H1 (cell line): ENCODE measurements at regions not wholly inside any gene's neighbourhood (a gene's known extent, or its start where the extent isn't known, plus 50 kb on each side); places are given as distances from the start of the nearest gene placed in this dataset.

ENCODE experiments used
- CTCF ChIA-PET: fragments of 300-600 bp; sonication (Branson Sonifier 250); formaldehyde crosslinking; loops from one replicate; lab custom pipeline; 2021; ENCODE audit not compliant: partially characterized antibody; lab: Charles Lee
- POLR2A ChIA-PET: fragments of 300-600 bp; sonication (Branson Sonifier 250); formaldehyde crosslinking; loops from one replicate; lab custom pipeline; 2021; ENCODE audit warnings: inconsistent platforms; ENCODE audit not compliant: partially characterized antibody; lab: Charles Lee
- DNase-seq, 2 experiments: peaks; one replicate each; pipeline versions ENCODE4 v3.0.0 to v3.0.0-alpha.2; 2010 to 2022; ENCODE audit warnings: low spot score in 2 of 2, low read depth in 1 of 2, mixed read lengths in 1 of 2
- FAIRE-seq: peaks from 2 replicates; lab custom pipeline; 2011; peaks lifted over from hg19 to GRCh38; lab: Jason Lieb, UNC
- H2AFZ ChIP-seq: 2 replicates; pipeline ENCODE4 v1.8.1; 2012; ENCODE audit warnings: low read length, inconsistent platforms
- H2AK5ac ChIP-seq: 2 replicates; pipeline ENCODE4 v1.6.1; 2013; ENCODE audit warnings: low read depth, low read length
- H2BK120ac ChIP-seq: replicated peaks from 2 replicates; pipeline ENCODE3; 2013; ENCODE audit warnings: low read depth, low read length, inconsistent platforms
- H2BK12ac ChIP-seq: 2 replicates; pipeline ENCODE4 v1.6.1; 2013; ENCODE audit warnings: low read depth, low read length
- H2BK15ac ChIP-seq: 2 replicates; pipeline ENCODE4 v1.6.1; 2013; ENCODE audit warnings: low read length
- H2BK20ac ChIP-seq: 2 replicates; pipeline ENCODE4 v1.6.1; 2013; ENCODE audit warnings: low read length
- H2BK5ac ChIP-seq: 2 replicates; pipeline ENCODE4 v1.6.1; 2013; ENCODE audit warnings: low read depth, low read length
- H3K14ac ChIP-seq: 2 replicates; pipeline ENCODE4 v1.6.1; 2013; ENCODE audit warnings: inconsistent platforms; ENCODE audit not compliant: insufficient read length
- H3K18ac ChIP-seq: 2 replicates; pipeline ENCODE4 v1.6.1; 2013; ENCODE audit warnings: low read length; ENCODE audit errors: extremely low read depth
- H3K23ac ChIP-seq: 2 replicates; pipeline ENCODE4 v1.6.1; 2013; ENCODE audit warnings: inconsistent platforms; ENCODE audit not compliant: insufficient read length
- H3K23me2 ChIP-seq: 2 replicates; pipeline ENCODE4 v1.6.1; 2013; ENCODE audit warnings: low read depth, low read length
- H3K27ac ChIP-seq: 2 replicates; pipeline ENCODE4 v1.6.1; 2011; ENCODE audit warnings: low read depth, low read length, inconsistent platforms
- H3K27me3 ChIP-seq, 4 experiments: replicated peaks in 1 of 4; 1 replicate in 1 of 4; 2 replicates in 3 of 4; pipeline versions ENCODE4 v1.6.1 to v1.8.1; 2011 to 2013; ENCODE audit warnings: low read length in 3 of 4, mild to moderate bottlenecking in 3 of 4, inconsistent platforms in 2 of 4, mixed read lengths in 2 of 4, moderate library complexity in 1 of 4; ENCODE audit not compliant: control insufficient read depth in 3 of 4, insufficient read depth in 3 of 4; ENCODE audit errors: extremely low read depth in 1 of 4
- H3K36me3 ChIP-seq, 4 experiments: 2 replicates each; pipeline versions ENCODE4 v1.6.1 to v1.8.1; 2011 to 2013; ENCODE audit warnings: mild to moderate bottlenecking in 4 of 4, low read length in 3 of 4, moderate library complexity in 2 of 4, control low read depth in 1 of 4, inconsistent platforms in 1 of 4; ENCODE audit not compliant: insufficient read depth in 4 of 4, control insufficient read depth in 2 of 4
- H3K4ac ChIP-seq: replicated peaks from 2 replicates; pipeline ENCODE3; 2013; ENCODE audit warnings: low read length, low read depth, mixed read lengths, inconsistent platforms; ENCODE audit not compliant: insufficient read length
- H3K4me1 ChIP-seq, 4 experiments: replicated peaks in 1 of 4; 1 replicate in 1 of 4; 2 replicates in 3 of 4; pipeline versions ENCODE4 v1.6.1 to v1.8.1; 2011 to 2013; ENCODE audit warnings: low read length in 3 of 4, inconsistent platforms in 2 of 4, mixed read lengths in 1 of 4; ENCODE audit not compliant: insufficient read depth in 4 of 4, control insufficient read depth in 3 of 4
- H3K4me2 ChIP-seq, 2 experiments: 2 replicates each; pipeline versions ENCODE4 v1.6.1 to v1.8.1; 2011 to 2013; ENCODE audit warnings: low read depth in 2 of 2, low read length in 2 of 2, control low read depth in 1 of 2, inconsistent platforms in 1 of 2, mild to moderate bottlenecking in 1 of 2; ENCODE audit not compliant: insufficient read depth in 1 of 2
- H3K4me3 ChIP-seq, 4 experiments: fragments of 200-600, 300-600 bp in 1 of 4; sonication (generic), shearing (Covaris generic), sonication (Bioruptor Twin) in 1 of 4; 2 replicates each; pipeline versions ENCODE4 v1.5.1 to v1.8.1; 2011 to 2016; ENCODE audit warnings: low read length in 4 of 4, low read depth in 3 of 4, control low read depth in 2 of 4, inconsistent platforms in 2 of 4, mild to moderate bottlenecking in 2 of 4, mixed read lengths in 1 of 4, moderate library complexity in 1 of 4; ENCODE audit not compliant: insufficient read depth in 2 of 4; ENCODE audit errors: extremely low read depth in 1 of 4
- H3K56ac ChIP-seq: replicated peaks from 2 replicates; pipeline ENCODE3; 2013; ENCODE audit warnings: low read depth, mild to moderate bottlenecking, mixed read lengths, low read length, inconsistent platforms; ENCODE audit not compliant: insufficient read length
- H3K79me1 ChIP-seq: 2 replicates; pipeline ENCODE4 v1.6.1; 2013; ENCODE audit warnings: low read depth, low read length, control low read depth
- H3K79me2 ChIP-seq, 2 experiments: 2 replicates each; pipeline versions ENCODE4 v1.6.1 to v1.8.1; 2012 to 2013; ENCODE audit warnings: low read length in 2 of 2, mild to moderate bottlenecking in 2 of 2, inconsistent platforms in 1 of 2; ENCODE audit not compliant: insufficient read depth in 2 of 2, control insufficient read depth in 1 of 2
- H3K9ac ChIP-seq, 4 experiments: replicated peaks in 1 of 4; 1 replicate in 1 of 4; 2 replicates in 3 of 4; pipeline versions ENCODE4 v1.6.1 to v1.8.1; 2011 to 2013; ENCODE audit warnings: low read depth in 3 of 4, low read length in 3 of 4, control low read depth in 2 of 4, mild to moderate bottlenecking in 2 of 4, moderate library complexity in 2 of 4, inconsistent platforms in 1 of 4; ENCODE audit errors: extremely low read depth in 1 of 4
- H3K9me3 ChIP-seq, 2 experiments: 2 replicates each; pipeline versions ENCODE4 v1.6.1 to v1.8.1; 2012 to 2013; ENCODE audit warnings: mild to moderate bottlenecking in 2 of 2, moderate library complexity in 2 of 2, control low read depth in 1 of 2, inconsistent platforms in 1 of 2, low read depth in 1 of 2, low read length in 1 of 2, mixed read lengths in 1 of 2; ENCODE audit not compliant: insufficient read depth in 2 of 2
- H4K20me1 ChIP-seq, 2 experiments: replicated peaks in 1 of 2; 2 replicates each; pipeline versions ENCODE3 to v1.8.1; 2011 to 2013; ENCODE audit warnings: inconsistent platforms in 2 of 2, low read length in 2 of 2, mild to moderate bottlenecking in 1 of 2; ENCODE audit not compliant: insufficient read depth in 2 of 2, control insufficient read depth in 1 of 2
- H4K5ac ChIP-seq: 2 replicates; pipeline ENCODE4 v1.6.1; 2013; ENCODE audit warnings: low read length, low read depth, mixed read lengths, inconsistent platforms; ENCODE audit not compliant: insufficient read length
- H4K8ac ChIP-seq: 2 replicates; pipeline ENCODE4 v1.8.0; 2013; ENCODE audit warnings: mild to moderate bottlenecking, moderate library complexity, low read length, inconsistent platforms; ENCODE audit not compliant: insufficient read depth; ENCODE audit errors: extremely low read depth
- H4K91ac ChIP-seq: replicated peaks from 2 replicates; pipeline ENCODE3; 2013; ENCODE audit warnings: low read length, mixed read lengths, inconsistent platforms; ENCODE audit not compliant: insufficient read length
- CBX8 ChIP-seq: fragments of 300-800, 300-1000 bp; sonication (generic); IDR thresholded peaks from 2 replicates; pipeline ENCODE4 v1.7.1; 2016; ENCODE audit warnings: low read depth, low read length, borderline replicate concordance
- CREB1 ChIP-seq: IDR thresholded peaks from 2 replicates; pipeline ENCODE4 v1.6.1; 2012; ENCODE audit warnings: inconsistent platforms
- E2F6 ChIP-seq: IDR thresholded peaks from 2 replicates; pipeline ENCODE4 v1.6.1; 2012; ENCODE audit warnings: inconsistent platforms
- EGR1 ChIP-seq: IDR thresholded peaks from 2 replicates; pipeline ENCODE4 v1.6.1; 2011; ENCODE audit warnings: low read depth, low read length, borderline replicate concordance
- HDAC2 ChIP-seq, 2 experiments: fragments of 300-600 bp in 1 of 2; sonication (generic) in 1 of 2; IDR thresholded peaks; 2 replicates each; pipeline ENCODE4 v1.6.1; 2011 to 2012; ENCODE audit warnings: low read depth in 2 of 2, low read length in 2 of 2, mild to moderate bottlenecking in 2 of 2, moderate library complexity in 2 of 2, borderline replicate concordance in 1 of 2, inconsistent platforms in 1 of 2
- NANOG ChIP-seq: IDR thresholded peaks from 2 replicates; pipeline ENCODE4 v1.6.1; 2011; ENCODE audit warnings: low read length, low read depth, mild to moderate bottlenecking, inconsistent platforms; ENCODE audit not compliant: insufficient read depth, poor library complexity, severe bottlenecking
- RAD21 ChIP-seq, 2 experiments: IDR thresholded peaks in 1 of 2; conservative IDR thresholded peaks in 1 of 2; 2 replicates each; pipeline ENCODE4 v1.6.1; 2011; ENCODE audit warnings: low read depth in 2 of 2, low read length in 2 of 2, improper control_type of control experiment in 1 of 2, inconsistent platforms in 1 of 2, mild to moderate bottlenecking in 1 of 2, moderate library complexity in 1 of 2
- RFX5 ChIP-seq: IDR thresholded peaks from 2 replicates; pipeline ENCODE4 v1.6.1; 2011; ENCODE audit warnings: low read depth, low read length, improper control_type of control experiment, borderline replicate concordance
- SIRT6 ChIP-seq: IDR thresholded peaks from one replicate; pipeline ENCODE4 v1.7.1; 2012; ENCODE audit warnings: low read length, inconsistent platforms
- SRF ChIP-seq: IDR thresholded peaks from 2 replicates; pipeline ENCODE4 v1.6.1; 2011; ENCODE audit warnings: mild to moderate bottlenecking, low read depth, low read length, moderate library complexity
- TAF1 ChIP-seq: IDR thresholded peaks from 2 replicates; pipeline ENCODE4 v1.6.1; 2011; ENCODE audit warnings: mild to moderate bottlenecking, low read depth, low read length
- TBP ChIP-seq: IDR thresholded peaks from 2 replicates; pipeline ENCODE4 v1.6.1; 2011; ENCODE audit warnings: low read depth, low read length, improper control_type of control experiment
- TCF12 ChIP-seq: IDR thresholded peaks from 2 replicates; pipeline ENCODE4 v1.6.1; 2011; ENCODE audit warnings: low read depth, mild to moderate bottlenecking, low read length
- WGBS, 2 experiments: shearing (Covaris generic) in 1 of 2; methylation state at CpG; one replicate each; pipeline versions ENCODE4 v1.1.6 to v1.1.7; 2013 to 2015; ENCODE audit warnings: low lambda C conversion rate in 2 of 2, mixed read lengths in 2 of 2, inconsistent platforms in 1 of 2, low coverage in 1 of 2, missing lambda C conversion rate in 1 of 2; ENCODE audit not compliant: insufficient replicate concordance in 2 of 2, insufficient coverage in 1 of 2, insufficient read length in 1 of 2; ENCODE audit errors: extremely low coverage in 1 of 2, missing lambda C conversion rate in 1 of 2; 5-methylcytosine and 5-hydroxymethylcytosine counted together

GRCh38 chr11:16526947-16527346, 170.6 kb upstream of the SOX6 start:
- Histone ChIP-seq H3K4me2 (no peak overlapping the region), H3K23me2 (no peaks in the 10 kb centered on the region), H3K4me1 (no peaks in the 10 kb centered on the region), H3K4me3 (no peak overlapping the region), H2AFZ (no peak overlapping the region), H4K91ac (no peak overlapping the region), H2BK120ac (no peak overlapping the region), H3K4ac (no peak overlapping the region), H2BK20ac (no peak overlapping the region), H3K79me1 (no peaks in the 10 kb centered on the region), H2BK15ac (no peak overlapping the region), H3K9ac (no peak overlapping the region), H4K8ac (no peak overlapping the region), H4K20me1 (no peaks in the 10 kb centered on the region), H3K56ac (no peak overlapping the region), H2BK12ac (no peak overlapping the region), H3K9me3 (no peaks in the 10 kb centered on the region), H2BK5ac (no peak overlapping the region), H3K23ac (no peak overlapping the region), H2AK5ac (no peak overlapping the region), H3K18ac (no peak overlapping the region), H4K5ac (no peak overlapping the region), H3K36me3 (no peaks in the 10 kb centered on the region), H3K27me3 (no peaks in the 10 kb centered on the region), H3K27ac (no peak overlapping the region), H3K14ac (no peak overlapping the region), H3K79me2 (no peaks in the 10 kb centered on the region)
- DNase-seq (no peak), FAIRE-seq (no peak)
- 89% methylated on average over 1 of the region's 1 CpG; no CpG with 5 or more reads in 1 of the 2 experiments for WGBS, 2 experiments
- POLR2A ChIA-PET, result no interaction called here
- CTCF ChIA-PET, result no interaction called here
- no peak for TF ChIP-seq E2F6
- TF ChIP-seq NANOG, result no peak
- no peak for TF ChIP-seq CREB1
- TF ChIP-seq TBP, result no peak
- TF ChIP-seq CBX8, result no peak
- TF ChIP-seq RFX5, result no peak
- TF ChIP-seq SIRT6, result no peak
- TF ChIP-seq RAD21 (IDR thresholded peaks at IDR 0.05 in 1 of 2, conservative IDR thresholded peaks at IDR 0.05 in 1 of 2; ENCODE audit: low read depth in 2 of 2, low read length in 2 of 2), result no peak
- TF ChIP-seq HDAC2 (IDR thresholded peaks at IDR 0.05; ENCODE audit: borderline replicate concordance in 1 of 2, low read depth in 2 of 2, low read length in 2 of 2), result no peak
- TF ChIP-seq TAF1, result no peak
- no peak for TF ChIP-seq EGR1
- no peak for TF ChIP-seq TCF12
- no peak for TF ChIP-seq SRF
